HCT116 (cell line): ENCODE measurements at regions not wholly inside any gene's neighbourhood (a gene's known extent, or its start where the extent isn't known, plus 50 kb on each side); places are given as distances from the start of the nearest gene placed in this dataset.

ENCODE experiments used
- ATAC-seq: fragments of 200-7000 bp; cut with Tn5 transposase; 2 replicates; pipeline ENCODE4 v1.9.1; 2020; ENCODE audit warnings: mild to moderate bottlenecking, moderate library complexity
- BruUV-seq: library from RNA; stranded (reverse); fragments of 400-500 nt; replicated peaks from 2 replicates; lab custom pipeline; 2021; lab: Mats Ljungman, UMichigan
- CTCF ChIA-PET: fragments of 300-600 bp; sonication (Branson Sonifier 250); formaldehyde crosslinking; loops from one replicate; lab custom pipeline; 2021; ENCODE audit warnings: antibody characterized with exemption; lab: Charles Lee
- POLR2A ChIA-PET: fragments of 300-600, 350-600 bp; sonication (Branson Sonifier 250); formaldehyde crosslinking; loops from one replicate; lab custom pipeline; 2021; ENCODE audit warnings: antibody characterized with exemption; lab: Charles Lee
- RAD21 ChIA-PET, 2 experiments: fragments of 300-600 bp; sonication (Branson Sonifier 250); formaldehyde crosslinking; loops; one replicate each; lab custom pipeline; 2023; ENCODE audit warnings: low total read pairs in 2 of 2; ENCODE audit not compliant: uncharacterized antibody in 2 of 2, unreplicated experiment in 2 of 2, low non-redundant PET in 1 of 2; lab: Charles Lee
- DNase-seq: peaks from one replicate; pipeline ENCODE4 v3.0.0-alpha.2; 2010; ENCODE audit warnings: low read depth, low spot score
- H2AFZ ChIP-seq: fragments of 200-600 bp; shearing (Covaris generic), sonication (generic); 2 replicates; pipeline ENCODE4 v1.6.1; 2017; ENCODE audit warnings: low read depth, mixed run types, mixed read lengths, antibody characterized with exemption, low read length; ENCODE audit not compliant: poor library complexity, severe bottlenecking
- H3K27ac ChIP-seq: 2 replicates; pipeline ENCODE4 v1.5.1; 2012; ENCODE audit warnings: low read depth, low read length
- H3K27me3 ChIP-seq: fragments of 200-600 bp; sonication (generic); 2 replicates; pipeline ENCODE4 v1.6.1; 2016; ENCODE audit warnings: mixed run types, low read length, mixed read lengths; ENCODE audit not compliant: insufficient read depth
- H3K36me3 ChIP-seq, 2 experiments: fragments of 200-500 bp in 1 of 2; fragments of 200-600 bp in 1 of 2; sonication (Bioruptor generic) in 1 of 2; sonication (generic) in 1 of 2; 2 replicates each; pipeline versions ENCODE4 v1.5.1 to v1.6.1; 2014 to 2016; ENCODE audit warnings: low read length in 2 of 2, inconsistent platforms in 1 of 2, mixed read lengths in 1 of 2, mixed run types in 1 of 2; ENCODE audit not compliant: insufficient read depth in 2 of 2, control insufficient read depth in 1 of 2
- H3K4me1 ChIP-seq, 2 experiments: fragments of 200-600 bp in 1 of 2; sonication (generic) in 1 of 2; 2 replicates each; pipeline versions ENCODE4 v1.5.1 to v1.6.1; 2012 to 2017; ENCODE audit warnings: low read length in 2 of 2, inconsistent platforms in 1 of 2, mild to moderate bottlenecking in 1 of 2, mixed read lengths in 1 of 2, mixed run types in 1 of 2, moderate library complexity in 1 of 2; ENCODE audit not compliant: insufficient read depth in 2 of 2, control insufficient read depth in 1 of 2
- H3K4me2 ChIP-seq: fragments of 200-600 bp; sonication (generic); 2 replicates; pipeline ENCODE4 v1.6.1; 2017; ENCODE audit warnings: mixed run types, low read length, mixed read lengths
- H3K4me3 ChIP-seq, 2 experiments: fragments of 200-600 bp in 1 of 2; sonication (generic) in 1 of 2; replicated peaks in 1 of 2; 2 replicates each; pipeline ENCODE4 v1.5.1; 2011 to 2016; ENCODE audit warnings: low read length in 2 of 2, control low read depth in 1 of 2, low read depth in 1 of 2, mild to moderate bottlenecking in 1 of 2, mixed read lengths in 1 of 2, mixed run types in 1 of 2
- H3K79me2 ChIP-seq: fragments of 200-600 bp; sonication (generic); 2 replicates; pipeline ENCODE4 v1.6.1; 2017; ENCODE audit warnings: mild to moderate bottlenecking, mixed run types, low read length, moderate library complexity, mixed read lengths; ENCODE audit not compliant: insufficient read depth
- H3K9ac ChIP-seq: fragments of 200-600 bp; sonication (generic); 2 replicates; pipeline ENCODE4 v1.6.1; 2016; ENCODE audit warnings: low read length, mixed read lengths
- H3K9me2 ChIP-seq: fragments of 200-600 bp; sonication (generic), shearing (Covaris generic); 2 replicates; pipeline ENCODE4 v1.6.1; 2017; ENCODE audit warnings: mixed run types, mild to moderate bottlenecking, moderate library complexity; ENCODE audit not compliant: insufficient read depth
- H3K9me3 ChIP-seq, 2 experiments: fragments of 200-500 bp in 1 of 2; fragments of 200-600 bp in 1 of 2; sonication (Bioruptor generic) in 1 of 2; sonication (generic) in 1 of 2; 2 replicates each; pipeline ENCODE4 v1.6.1; 2014 to 2017; ENCODE audit warnings: low read length in 2 of 2, mixed read lengths in 2 of 2, inconsistent platforms in 1 of 2, low read depth in 1 of 2, mild to moderate bottlenecking in 1 of 2, mixed run types in 1 of 2, moderate library complexity in 1 of 2; ENCODE audit not compliant: control insufficient read depth in 1 of 2, insufficient read depth in 1 of 2
- H4K20me1 ChIP-seq: fragments of 200-600 bp; sonication (generic), shearing (Covaris generic); 2 replicates; pipeline ENCODE4 v1.6.1; 2017; ENCODE audit warnings: mixed run types, mild to moderate bottlenecking, moderate library complexity; ENCODE audit not compliant: insufficient read depth
- CEBPB ChIP-seq: IDR thresholded peaks from 2 replicates; pipeline ENCODE4 v1.6.1; 2012; ENCODE audit warnings: low read depth
- CTCF ChIP-seq, 3 experiments: fragments of 200-600 bp in 1 of 3; sonication (generic) in 1 of 3; IDR thresholded peaks in 2 of 3; conservative IDR thresholded peaks in 1 of 3; 2 replicates each; pipeline ENCODE4 v1.5.1; 2012 to 2017; ENCODE audit warnings: low read depth in 2 of 3, low read length in 2 of 3, antibody characterized with exemption in 1 of 3, borderline replicate concordance in 1 of 3, control low read depth in 1 of 3, mild to moderate bottlenecking in 1 of 3, mixed read lengths in 1 of 3, mixed run types in 1 of 3, moderate library complexity in 1 of 3; ENCODE audit not compliant: insufficient read depth in 1 of 3
- MAX ChIP-seq: IDR thresholded peaks from 2 replicates; pipeline ENCODE4 v1.6.1; 2012
- POLR2AphosphoS5 ChIP-seq: IDR thresholded peaks from 2 replicates; pipeline ENCODE4 v1.6.1; 2011; ENCODE audit warnings: mild to moderate bottlenecking, low read depth, low read length, moderate library complexity
- TCF7L2 ChIP-seq: IDR thresholded peaks from 2 replicates; pipeline ENCODE4 v1.7.0; 2011; ENCODE audit warnings: borderline replicate concordance, inconsistent platforms; ENCODE audit not compliant: insufficient read depth, insufficient read length; ENCODE audit errors: extremely low read depth
- intact Hi-C: fragments of 100-400 bp; cut with micrococcal nuclease; formaldehyde crosslinking; loops from 2 replicates; pipeline ENCODE4 v1.10.0; 2022

GRCh38 chr20:24829649-24830370, 119.3 kb upstream of the CST7 start:
- CTCF ChIA-PET, result no interaction called here
- H3K4me1 ChIP-seq, result no peaks in the 10 kb centered on the region
- no peaks in the 10 kb centered on the region for H3K79me2 ChIP-seq

More at GRCh38 chr20:24829649-24830370, 119.3 kb upstream of the CST7 start:
- intact Hi-C loops, result no loop called here
- no peak overlapping the region for H3K4me3 ChIP-seq
- H3K9ac ChIP-seq, result no peak overlapping the region
- POLR2A ChIA-PET, result no interaction called here
- TF ChIP-seq CTCF (IDR thresholded peaks at IDR 0.05 in 2 of 3, conservative IDR thresholded peaks at IDR 0.05 in 1 of 3; ENCODE audit: borderline replicate concordance in 1 of 3, insufficient read depth in 1 of 3, low read depth in 2 of 3, low read length in 2 of 3), result no peak
- TF ChIP-seq MAX, result no peak
- no peak for TF ChIP-seq CEBPB
- no peak for TF ChIP-seq TCF7L2
- no peak for TF ChIP-seq POLR2AphosphoS5
- no peaks in the 10 kb centered on the region for H3K36me3 ChIP-seq
- H3K27me3 ChIP-seq, result peaks cover 6% of the 10 kb centered on the region; the same call in 1 of the 2 replicates
- H2AFZ ChIP-seq, result no peak overlapping the region
- RAD21 ChIA-PET, result no interaction called here
- H3K9me2 ChIP-seq, result no peaks in the 10 kb centered on the region
- ATAC-seq (no peak), DNase-seq (no peak)
- H3K4me2 ChIP-seq, result no peak overlapping the region
- H4K20me1 ChIP-seq, result no peaks in the 10 kb centered on the region
- no TSS peak for BruUV-seq
- no peak overlapping the region for H3K27ac ChIP-seq
- H3K9me3 ChIP-seq, result no peaks in the 10 kb centered on the region
